Fibroblast of skin of right biceps (primary cell): ENCODE measurements at regions not wholly inside any gene's neighbourhood (a gene's known extent, or its start where the extent isn't known, plus 50 kb on each side); places are given as distances from the start of the nearest gene placed in this dataset.

ENCODE experiments used
- DNase-seq: peaks from one replicate; pipeline ENCODE4 v3.0.0-alpha.2; 2013

DNA sequence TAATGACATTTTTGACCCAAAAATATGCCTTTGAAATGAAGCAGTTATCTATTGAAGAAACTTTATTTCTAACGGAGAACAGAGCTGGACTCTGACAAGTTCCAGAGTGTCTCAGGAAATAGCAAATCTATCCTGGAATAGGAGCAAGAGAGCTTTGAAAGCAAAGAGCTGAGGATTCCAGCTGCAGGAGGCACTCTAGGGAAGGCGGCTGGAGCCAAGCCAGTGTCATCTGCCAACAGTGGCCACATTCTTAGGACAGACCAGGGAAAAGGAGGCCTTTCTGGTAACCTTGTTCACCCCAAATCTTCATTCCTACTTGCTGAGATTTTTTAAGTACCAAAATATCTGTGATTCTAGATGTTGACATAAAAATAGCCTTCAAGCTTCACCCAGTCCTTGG lies 493.5 kb upstream of the B3GAT1 start:
- no peak for DNase-seq

DNA sequence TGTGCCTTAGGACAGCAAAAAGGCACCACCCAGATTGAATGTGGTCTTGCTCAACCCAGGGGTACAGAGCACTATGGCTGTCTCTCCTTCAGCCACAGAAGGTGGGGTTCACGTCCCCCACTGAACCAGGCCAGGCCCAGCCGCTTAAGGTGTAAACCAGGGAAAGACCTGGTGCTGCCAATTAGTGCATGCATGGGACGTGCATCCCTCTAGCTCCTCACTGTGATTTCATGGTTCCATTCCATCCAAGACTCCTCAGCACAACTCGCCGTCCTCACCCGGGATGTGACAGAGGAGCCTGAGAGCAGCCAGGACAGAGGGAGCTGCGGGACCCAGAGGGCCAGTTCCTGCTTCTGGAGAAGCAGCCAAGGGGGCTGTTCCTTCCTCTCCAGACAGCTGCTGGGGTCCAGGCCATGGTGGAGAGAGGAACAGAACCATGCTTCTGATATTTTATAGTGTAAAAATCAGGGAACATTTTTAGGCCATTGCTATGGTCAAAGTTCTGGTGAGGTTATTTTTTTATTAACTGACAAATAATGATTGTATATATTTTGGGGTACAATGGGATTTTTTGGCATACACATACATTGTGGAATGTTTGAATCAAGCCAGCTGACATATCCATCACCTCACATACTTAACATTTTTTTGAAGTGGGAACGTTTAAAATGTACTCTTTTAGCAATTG lies 492.2 kb upstream of the B3GAT1 start:
- no peak for DNase-seq

DNA sequence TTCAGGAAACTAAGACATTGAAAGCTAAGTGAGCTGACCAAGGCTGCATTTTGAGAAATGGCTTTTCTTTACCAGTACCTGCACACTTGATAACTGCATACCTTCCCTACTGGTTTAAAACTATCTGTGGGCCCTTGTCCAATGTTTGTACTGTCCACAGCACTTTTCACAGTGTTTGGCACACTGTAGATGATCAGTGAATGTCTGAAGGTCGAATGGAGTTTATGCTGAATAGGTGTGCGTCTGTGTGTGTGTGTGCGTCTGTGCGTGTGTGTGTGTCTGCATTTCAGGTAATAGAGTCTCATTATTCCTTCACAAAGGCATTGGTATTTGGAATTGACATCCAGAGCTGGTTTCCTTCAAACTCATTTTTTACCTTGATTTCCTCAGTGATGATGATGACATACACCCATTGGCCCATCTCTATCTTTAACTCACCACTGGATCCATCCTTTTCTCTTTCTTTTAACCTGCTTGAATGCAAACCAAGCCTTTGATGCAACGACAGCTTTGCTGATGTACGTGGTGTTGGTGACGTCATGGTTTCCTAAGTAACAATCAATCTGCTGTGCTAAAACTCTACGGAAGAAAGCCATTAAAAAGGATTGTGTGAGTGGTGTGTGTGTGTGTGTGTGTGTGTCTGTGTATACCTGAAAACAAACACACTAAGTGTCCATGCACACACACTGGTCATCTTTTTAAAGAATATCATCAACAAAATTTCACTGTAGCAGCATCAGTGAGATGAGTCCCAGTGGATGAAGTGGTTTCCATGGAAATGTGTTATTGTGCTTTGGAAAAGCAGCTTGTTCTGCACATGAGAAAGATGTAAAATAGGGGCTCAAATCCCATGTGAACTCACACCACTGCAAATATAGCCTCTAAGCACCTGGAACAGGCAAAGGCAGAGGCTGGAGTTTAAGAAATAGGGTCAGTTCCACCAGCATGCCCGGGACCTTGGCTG lies 490.2 kb upstream of the B3GAT1 start:
- DNase-seq, result no peak

DNA sequence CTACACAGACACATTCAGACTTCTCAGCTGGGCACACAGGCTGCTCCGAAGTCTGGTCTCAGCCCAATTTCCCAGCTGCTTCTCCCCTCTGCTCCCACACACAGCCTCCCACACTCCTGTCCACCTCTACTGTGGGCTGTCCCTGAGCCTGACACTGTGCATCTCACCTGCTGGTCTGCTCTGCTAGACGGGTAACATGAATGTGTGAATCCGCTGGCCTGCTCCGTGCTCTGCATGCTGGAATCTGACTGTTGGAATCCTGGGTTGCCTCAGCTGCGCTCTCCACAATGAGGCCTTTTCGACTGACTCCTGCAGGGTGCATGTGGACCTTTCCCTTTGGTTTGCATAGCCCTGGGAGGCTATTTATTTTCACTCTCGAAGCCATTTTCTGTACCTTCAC lies 489.5 kb upstream of the B3GAT1 start:
- no peak for DNase-seq

- no peak for DNase-seq
Measured at GRCh38 chr11:134893810-134894685, 482.0 kb upstream of the B3GAT1 start.

DNA sequence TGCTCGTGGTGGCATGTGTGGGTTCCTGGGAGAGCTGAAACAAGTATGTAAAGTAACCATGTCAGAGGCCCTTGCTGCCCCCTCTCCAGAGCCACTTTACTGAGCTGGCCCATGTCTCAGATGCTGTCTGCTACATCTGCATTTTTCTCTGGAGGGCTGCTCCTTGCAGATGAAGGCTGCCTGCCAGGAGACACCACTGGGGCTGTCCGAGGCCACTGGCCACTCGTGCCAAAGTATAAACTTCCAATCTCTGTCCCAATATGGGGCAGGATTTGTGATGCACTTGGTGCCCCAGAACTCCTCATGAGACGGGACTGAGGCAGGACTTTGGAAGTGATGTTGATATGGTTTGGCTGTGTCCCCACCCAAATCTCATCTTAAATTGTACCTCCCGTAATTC lies 478.4 kb upstream of the B3GAT1 start:
- DNase-seq, result no peak

- no peak for DNase-seq
Measured at GRCh38 chr11:134889832-134890231, 477.8 kb upstream of the B3GAT1 start.

DNA sequence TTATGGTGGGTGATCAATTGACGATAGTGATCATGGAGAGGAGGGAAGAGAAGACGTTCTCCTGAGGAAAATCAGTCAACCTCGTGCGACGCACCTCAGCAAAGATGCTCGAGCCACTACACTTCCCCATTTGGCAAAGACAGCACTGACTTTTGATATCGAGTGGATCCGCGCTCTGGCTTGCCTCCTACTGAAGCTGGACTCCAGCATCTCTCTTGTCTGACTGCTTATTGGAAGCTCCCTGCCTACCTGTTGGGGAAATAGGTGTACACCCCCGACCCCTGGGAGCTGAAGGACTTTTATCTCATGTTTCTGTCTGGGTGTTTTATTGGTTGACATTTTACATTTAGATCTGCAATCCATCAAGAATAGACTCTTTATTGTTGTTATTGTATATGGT lies 476.8 kb upstream of the B3GAT1 start:
- DNase-seq, result no peak

DNA sequence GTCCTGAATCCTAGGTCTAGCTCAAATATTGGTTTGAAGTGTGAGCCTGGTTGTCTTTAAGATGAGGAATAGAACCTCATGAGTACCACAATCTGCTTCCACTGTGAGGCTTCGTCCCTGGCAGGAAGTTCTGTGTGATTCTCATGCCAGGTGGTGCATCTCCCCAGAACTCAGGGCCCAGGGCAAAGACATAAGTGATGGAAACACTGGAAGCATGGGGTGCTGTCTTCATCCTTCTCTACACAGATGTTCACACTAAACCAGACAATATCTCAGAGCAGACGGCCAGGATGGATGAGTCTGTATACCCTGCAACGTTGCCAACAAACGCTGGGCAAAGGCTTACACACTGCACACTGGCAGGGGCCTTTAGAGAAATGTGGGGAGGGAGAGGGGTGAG lies 475.9 kb upstream of the B3GAT1 start:
- DNase-seq, result no peak

DNA sequence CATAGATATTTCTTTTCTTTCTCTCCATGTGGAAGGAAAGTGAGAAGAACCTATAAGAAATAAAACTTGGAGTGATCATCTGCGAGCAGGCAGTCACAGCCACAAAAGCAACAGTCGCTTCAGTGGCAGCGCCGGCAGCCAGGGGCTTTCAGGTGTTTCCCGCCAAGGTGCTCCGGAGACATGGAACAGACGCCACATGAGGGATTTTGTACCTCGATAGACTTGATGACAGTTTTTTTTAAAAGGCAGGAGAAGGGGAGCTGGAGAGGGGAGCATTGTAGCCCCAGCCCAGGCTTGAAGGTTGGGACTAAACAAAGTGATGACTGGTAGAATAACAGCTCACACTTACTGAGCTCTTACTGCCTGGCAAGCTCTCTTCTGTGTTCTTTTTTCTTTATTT lies 471.4 kb upstream of the B3GAT1 start:
- no peak for DNase-seq

- no peak for DNase-seq
Measured at GRCh38 chr11:134882671-134883297, 470.7 kb upstream of the B3GAT1 start.

GRCh38 chr11:134882141-134882540 lies 470.1 kb upstream of the B3GAT1 start:
- DNase-seq, result no peak

GRCh38 chr11:134880788-134881187 lies 468.7 kb upstream of the B3GAT1 start:
- no peak for DNase-seq

DNA sequence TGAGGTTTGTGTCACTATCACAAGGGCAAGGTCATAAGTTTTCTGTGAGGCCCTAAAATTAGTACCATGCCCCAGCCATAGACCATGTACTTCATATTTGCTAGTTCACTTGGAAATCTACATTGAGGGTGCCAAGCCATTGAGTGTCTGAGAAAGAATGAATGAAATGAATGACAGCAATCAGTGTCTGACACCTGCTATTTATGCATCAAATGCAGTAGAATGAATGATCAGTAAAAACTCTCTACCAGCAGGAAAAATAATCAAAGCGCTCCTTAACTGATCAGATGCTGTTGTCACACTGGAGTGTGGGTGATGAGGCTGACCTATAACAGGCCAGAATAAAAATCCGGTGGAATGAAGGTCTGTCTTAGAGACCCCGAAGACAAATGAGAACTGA lies 467.9 kb upstream of the B3GAT1 start:
- DNase-seq, result no peak

GRCh38 chr11:134879341-134879740 lies 467.3 kb upstream of the B3GAT1 start:
- DNase-seq, result no peak

DNA sequence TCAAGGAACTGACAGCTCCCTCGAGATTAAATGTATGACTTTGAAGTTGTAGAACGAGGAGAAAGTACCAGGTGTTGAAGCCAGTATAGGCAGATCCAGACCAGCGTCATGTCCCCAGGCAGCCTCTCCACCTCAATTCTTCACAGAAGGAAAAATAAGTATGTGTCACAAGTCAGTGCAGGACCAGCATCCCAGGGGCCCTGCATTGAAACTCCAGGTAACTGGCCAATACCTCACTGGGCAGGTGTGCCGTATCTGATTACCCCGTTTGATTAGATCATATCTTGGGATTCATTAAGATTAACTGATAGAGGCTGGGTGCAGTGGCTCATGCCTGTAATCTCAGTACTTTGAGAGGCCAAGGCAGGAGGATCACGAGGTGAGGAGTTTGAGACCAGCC lies 466.7 kb upstream of the B3GAT1 start:
- DNase-seq, result no peak

GRCh38 chr11:134876226-134876625 lies 464.2 kb upstream of the B3GAT1 start:
- no peak for DNase-seq

- DNase-seq, result no peak
Measured at GRCh38 chr11:134866981-134867675, 455.1 kb upstream of the B3GAT1 start.

DNA sequence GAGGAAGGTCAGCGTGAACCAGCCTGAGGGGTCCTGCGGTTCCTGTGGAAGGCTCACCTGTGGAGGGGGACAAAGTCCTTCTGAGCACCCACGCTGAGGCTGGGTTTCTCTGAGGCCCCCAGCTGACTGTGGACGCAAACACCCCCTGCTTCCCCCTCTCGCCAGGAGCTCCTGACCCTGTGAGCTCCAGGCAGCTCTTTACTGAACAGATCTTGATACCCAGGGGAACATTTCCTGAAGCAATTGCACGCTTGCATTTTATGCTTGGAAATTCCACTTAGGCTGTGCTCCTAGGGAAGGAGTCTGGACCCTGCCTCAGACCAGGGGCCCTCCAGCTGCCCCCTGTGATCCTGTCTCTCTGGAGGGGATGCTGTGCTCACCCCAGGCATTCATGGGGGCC lies 454.2 kb upstream of the B3GAT1 start:
- DNase-seq, result no peak

- no peak for DNase-seq
Measured at GRCh38 chr11:134864968-134865305, 452.9 kb upstream of the B3GAT1 start.

DNA sequence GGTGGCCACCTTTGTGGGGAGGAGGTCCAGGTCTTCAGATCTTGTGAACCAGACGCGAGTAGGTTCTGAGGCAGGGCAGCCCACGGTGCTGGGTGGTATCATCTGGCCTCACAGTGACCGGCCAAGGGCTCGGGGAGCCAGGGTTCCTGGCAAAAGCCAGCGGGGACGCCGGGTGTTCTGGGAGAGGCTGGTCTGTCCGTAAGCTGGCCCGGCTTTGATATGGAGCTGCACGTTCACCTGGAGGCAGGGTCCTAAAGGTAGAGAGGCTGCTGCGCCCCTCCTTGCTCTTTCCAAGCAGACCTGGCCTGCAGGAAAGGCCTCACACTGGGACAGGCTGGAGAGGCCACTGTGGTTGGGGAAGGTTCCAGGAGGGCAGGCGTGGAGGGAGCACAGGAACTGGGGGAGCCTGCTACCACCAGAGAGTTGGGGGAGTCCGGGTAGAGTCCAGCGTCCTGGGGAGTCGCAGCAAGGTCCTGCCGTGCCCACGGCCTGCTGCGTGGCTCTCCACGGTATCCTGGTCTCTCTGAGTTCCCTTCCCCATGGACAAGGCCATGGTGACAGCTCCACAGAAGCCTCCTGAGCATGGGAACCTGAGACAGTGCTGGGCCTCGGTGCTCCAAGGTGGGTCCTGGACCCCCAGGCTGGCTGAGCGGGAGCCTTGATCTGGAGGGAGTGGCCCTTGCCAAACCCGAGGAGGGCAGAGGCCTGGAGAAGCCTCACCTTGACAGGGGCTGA lies 452.4 kb upstream of the B3GAT1 start:
- no peak for DNase-seq

GRCh38 chr11:134863294-134863693 lies 451.3 kb upstream of the B3GAT1 start:
- no peak for DNase-seq
